ENCODE measurements at regions not wholly inside any gene's neighbourhood (a gene's known extent, or its start where the extent isn't known, plus 50 kb on each side); places are given as distances from the start of the nearest gene placed in this dataset.

GRCh38 chr5:136699651-136700050, 334.3 kb upstream of the TRPC7 start:
- no peak for ATAC-seq
- no peaks in the 10 kb centered on the region for H3K27me3 ChIP-seq (ENCODE audit: insufficient read depth)
- Mint-ChIP-seq H3K9me3 (no peaks in the 10 kb centered on the region), H3K27ac (no peak overlapping the region), H3K4me3 (no peak overlapping the region), H3K36me3 (ENCODE audit: low read depth) (no peaks in the 10 kb centered on the region), H3K27me3 (ENCODE audit: insufficient read depth, low read depth, poor library complexity) (no peaks in the 10 kb centered on the region), H3K4me1 (peaks cover 23% of the 10 kb centered on the region)
- TF ChIP-seq ETS1 (IDR thresholded peaks at IDR 0.05) (no peak), EZH2phosphoT487 (IDR thresholded peaks at IDR 0.05; ENCODE audit: unreplicated experiment) (no peak), ZNF462 (CRISPR knock-in tag; IDR thresholded peaks at IDR 0.05) (no peak), CTCF (conservative IDR thresholded peaks at IDR 0.05; ENCODE audit: low read depth in 2 of 2) (no peak), NANOG (IDR thresholded peaks at IDR 0.05; ENCODE audit: borderline replicate concordance) (no peak), ZNF331 (CRISPR knock-in tag; IDR thresholded peaks at IDR 0.05; ENCODE audit: low read depth) (no peak), EZH2 (IDR thresholded peaks at IDR 0.05; ENCODE audit: low read depth, unreplicated experiment) (no peak), POLR2AphosphoS5 (IDR thresholded peaks at IDR 0.05; ENCODE audit: low read depth) (no peak)
- no peaks in the 10 kb centered on the region; the same call in none of the 2 replicates for H3K9me2 ChIP-seq (ENCODE audit: insufficient read depth)
- H3K4me3 ChIP-seq = no peak overlapping the region
- peaks cover 13% of the 10 kb centered on the region for H3K4me1 ChIP-seq (ENCODE audit: insufficient read depth)
- no peak overlapping the region for H2AFZ ChIP-seq
- no peak overlapping the region for H3K4me2 ChIP-seq
- no peak overlapping the region for H3K27ac ChIP-seq (ENCODE audit: low read depth)
- H4K20me1 ChIP-seq (replicated peaks; ENCODE audit: insufficient read depth) = no peaks in the 10 kb centered on the region
- no peak for DNase-seq (ENCODE audit: low spot score)
- no peaks in the 10 kb centered on the region for H3F3A ChIP-seq (replicated peaks; ENCODE audit: low read depth)
- no peaks in the 10 kb centered on the region for H3K36me3 ChIP-seq (ENCODE audit: insufficient read depth)
- H3K79me2 ChIP-seq (replicated peaks; ENCODE audit: insufficient read depth) = no peaks in the 10 kb centered on the region

Measured in GM23338 (cell line).